HEK293T (cell line): ENCODE measurements at regions not wholly inside any gene's neighbourhood (a gene's known extent, or its start where the extent isn't known, plus 50 kb on each side); places are given as distances from the start of the nearest gene placed in this dataset.

Source experiments
- CTBP1 ChIP-seq: fragments of 450-650 bp; IDR thresholded peaks from 2 replicates; pipeline ENCODE4 v1.6.1; 2016; ENCODE audit warnings: borderline replicate concordance
- FOXA1 ChIP-seq: fragments of 450-650 bp; IDR thresholded peaks from 2 replicates; pipeline ENCODE4 v1.6.1; 2016; ENCODE audit warnings: mild to moderate bottlenecking
- HDGF ChIP-seq: fragments of 450-650 bp; IDR thresholded peaks from 2 replicates; pipeline ENCODE4 v1.6.1; 2017; ENCODE audit warnings: antibody characterized with exemption, borderline replicate concordance
- PKNOX1 ChIP-seq: fragments of 450-650 bp; IDR thresholded peaks from 2 replicates; pipeline ENCODE4 v1.6.1; 2016
- SUZ12 ChIP-seq: fragments of 450-650 bp; IDR thresholded peaks from 2 replicates; pipeline ENCODE4 v1.6.1; 2016; ENCODE audit warnings: mild to moderate bottlenecking

- TF ChIP-seq HDGF (no peak), PKNOX1 (peak; percentile 94), CTBP1 (no peak), SUZ12 (no peak), FOXA1 (no peak)
Measured at GRCh38 chr6:105603788-105604586, 201.1 kb upstream of the PREP start.
